ENCODE measurements at regions not wholly inside any gene's neighbourhood (a gene's known extent, or its start where the extent isn't known, plus 50 kb on each side); places are given as distances from the start of the nearest gene placed in this dataset.

DNA sequence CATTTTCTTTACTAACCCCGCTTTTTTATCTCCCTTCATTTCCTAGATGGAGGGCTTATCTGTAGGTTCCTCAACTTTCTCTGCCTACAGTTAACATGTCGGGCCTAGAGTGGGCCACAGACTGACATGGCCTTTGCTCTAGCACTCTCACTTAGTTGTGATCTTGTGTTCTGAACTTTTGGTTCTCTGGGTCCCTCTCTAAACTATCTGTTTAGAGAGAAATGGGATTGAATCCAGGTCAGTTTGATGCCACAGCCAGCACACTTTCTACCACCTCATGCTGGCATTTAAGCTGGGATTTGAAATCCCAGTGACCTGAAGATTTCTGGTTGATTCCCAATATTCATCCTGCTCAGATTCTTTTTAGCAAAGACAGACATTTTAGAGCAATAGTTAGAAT is 388.5 kb upstream of the PAPPA start:
- Histone ChIP-seq H3K27me3 (no peaks in the 10 kb centered on the region), H3K9me3 (peaks cover 0 to 4% (median 0%) of the 10 kb centered on the region in 4 donors), H3K27ac (peak overlapping the region in 2 of 4 donors; percentile 7 to 54), H3K36me3 (no peaks in the 10 kb centered on the region), H3K4me3 (no peak overlapping the region), H3K4me1 (peaks cover 0 to 12% (median 3%) of the 10 kb centered on the region in 4 donors)
- TF ChIP-seq, protein P1, sequence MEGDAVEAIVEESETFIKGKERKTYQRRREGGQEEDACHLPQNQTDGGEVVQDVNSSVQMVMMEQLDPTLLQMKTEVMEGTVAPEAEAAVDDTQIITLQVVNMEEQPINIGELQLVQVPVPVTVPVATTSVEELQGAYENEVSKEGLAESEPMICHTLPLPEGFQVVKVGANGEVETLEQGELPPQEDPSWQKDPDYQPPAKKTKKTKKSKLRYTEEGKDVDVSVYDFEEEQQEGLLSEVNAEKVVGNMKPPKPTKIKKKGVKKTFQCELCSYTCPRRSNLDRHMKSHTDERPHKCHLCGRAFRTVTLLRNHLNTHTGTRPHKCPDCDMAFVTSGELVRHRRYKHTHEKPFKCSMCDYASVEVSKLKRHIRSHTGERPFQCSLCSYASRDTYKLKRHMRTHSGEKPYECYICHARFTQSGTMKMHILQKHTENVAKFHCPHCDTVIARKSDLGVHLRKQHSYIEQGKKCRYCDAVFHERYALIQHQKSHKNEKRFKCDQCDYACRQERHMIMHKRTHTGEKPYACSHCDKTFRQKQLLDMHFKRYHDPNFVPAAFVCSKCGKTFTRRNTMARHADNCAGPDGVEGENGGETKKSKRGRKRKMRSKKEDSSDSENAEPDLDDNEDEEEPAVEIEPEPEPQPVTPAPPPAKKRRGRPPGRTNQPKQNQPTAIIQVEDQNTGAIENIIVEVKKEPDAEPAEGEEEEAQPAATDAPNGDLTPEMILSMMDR (IDR thresholded peaks at IDR 0.05) = no peak
- no peak for TF ChIP-seq POLR2A (IDR thresholded peaks at IDR 0.05)
- no peak for TF ChIP-seq EP300 (IDR thresholded peaks at IDR 0.05)
- WGBS, 2 donors = 40 to 52% methylated on average over 2 of the region's 2 CpGs
- DNase-seq (ENCODE audit: low spot score in 2 of 2) = no peak

- 59 to 69% methylated on average over 5 of the region's 5 CpGs for WGBS, 2 donors
- Histone ChIP-seq H3K27me3 (no peaks in the 10 kb centered on the region), H3K4me3 (no peak overlapping the region), H3K27ac (no peak overlapping the region), H3K4me1 (peaks cover 0 to 12% (median 3%) of the 10 kb centered on the region in 4 donors), H3K9me3 (peaks cover 0 to 6% (median 0%) of the 10 kb centered on the region in 4 donors), H3K36me3 (no peaks in the 10 kb centered on the region)
- no peak for TF ChIP-seq EP300 (IDR thresholded peaks at IDR 0.05)
- no peak for DNase-seq (ENCODE audit: low spot score in 2 of 2)
Measured at GRCh38 chr9:115766370-115766955, 387.1 kb upstream of the PAPPA start.

DNA sequence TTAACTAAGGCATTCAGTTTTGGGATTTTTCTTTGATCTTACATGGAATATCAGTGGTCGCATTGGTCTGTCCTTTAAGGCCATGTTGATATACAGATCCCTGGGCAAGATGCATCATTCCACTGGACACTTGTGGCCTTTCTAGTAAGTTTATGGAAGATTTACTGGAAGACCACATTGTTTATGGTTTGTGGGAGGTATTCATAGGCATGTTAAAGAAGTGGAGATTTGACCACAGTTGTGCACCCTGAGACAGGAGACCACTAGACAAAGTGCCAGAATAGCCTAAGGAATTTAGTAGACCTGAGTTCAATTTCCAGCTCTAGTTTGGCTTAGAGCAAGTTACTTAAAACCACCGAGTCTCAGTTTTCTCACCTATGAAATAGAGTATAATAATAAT is 383.1 kb upstream of the PAPPA start:
- peaks cover 0 to 6% (median 0%) of the 10 kb centered on the region in 4 donors for H3K9me3 ChIP-seq
- WGBS, 2 donors = 94 to 97% methylated on average over 2 of the region's 2 CpGs
- TF ChIP-seq, protein P1 (IDR thresholded peaks at IDR 0.05) = no peak
- no peak for TF ChIP-seq EP300 (IDR thresholded peaks at IDR 0.05)
- no peak for TF ChIP-seq POLR2A (IDR thresholded peaks at IDR 0.05)
- H3K4me1 ChIP-seq = no peaks in the 10 kb centered on the region
- H3K36me3 ChIP-seq = no peaks in the 10 kb centered on the region
- no peak overlapping the region for H3K4me3 ChIP-seq
- DNase-seq (ENCODE audit: low spot score in 2 of 2) = no peak
- no peak overlapping the region for H3K27ac ChIP-seq
- no peaks in the 10 kb centered on the region for H3K27me3 ChIP-seq

- Histone ChIP-seq H3K4me1 (no peaks in the 10 kb centered on the region), H3K4me3 (no peak overlapping the region), H3K27me3 (no peaks in the 10 kb centered on the region), H3K9me3 (no peaks in the 10 kb centered on the region), H3K27ac (no peak overlapping the region), H3K36me3 (no peaks in the 10 kb centered on the region)
- no peak for TF ChIP-seq EP300 (IDR thresholded peaks at IDR 0.05)
- no peak for TF ChIP-seq POLR2A (IDR thresholded peaks at IDR 0.05)
- TF ChIP-seq, protein P1 (IDR thresholded peaks at IDR 0.05) = no peak
- DNase-seq (ENCODE audit: low spot score in 2 of 2) = no peak
- 22 to 29% methylated on average over 2 of the region's 2 CpGs for WGBS, 2 donors
Measured at GRCh38 chr9:115775659-115776058, 377.9 kb upstream of the PAPPA start.

DNA sequence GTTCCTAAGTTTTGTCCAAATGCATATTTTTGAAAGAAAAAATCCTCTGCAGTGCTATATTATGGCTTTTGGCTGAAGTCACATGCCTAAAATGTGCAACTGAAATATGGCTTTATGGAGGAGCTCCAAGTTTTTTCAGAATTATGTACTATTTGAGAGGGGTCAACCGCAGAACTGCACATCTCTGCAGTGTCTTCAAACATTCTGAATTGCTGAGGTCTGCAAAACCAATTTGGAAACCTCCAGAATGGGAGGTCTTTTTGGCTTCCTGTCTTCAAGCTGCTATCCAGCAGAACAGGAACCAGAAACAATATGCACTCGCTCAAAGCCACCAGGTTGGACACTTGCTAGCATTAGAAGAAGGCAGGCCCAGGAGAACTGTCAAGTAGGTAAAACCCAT is 376.0 kb upstream of the PAPPA start:
- 59 to 61% methylated on average over 2 of the region's 2 CpGs for WGBS, 2 donors
- DNase-seq (ENCODE audit: low spot score in 2 of 2) = no peak
- Histone ChIP-seq H3K36me3 (no peaks in the 10 kb centered on the region), H3K9me3 (no peaks in the 10 kb centered on the region), H3K4me1 (no peaks in the 10 kb centered on the region), H3K4me3 (no peak overlapping the region), H3K27ac (no peak overlapping the region), H3K27me3 (no peaks in the 10 kb centered on the region)
- no peak for TF ChIP-seq EP300 (IDR thresholded peaks at IDR 0.05)
- TF ChIP-seq, protein P1 (IDR thresholded peaks at IDR 0.05) = no peak
- no peak for TF ChIP-seq POLR2A (IDR thresholded peaks at IDR 0.05)

Measured in tibial nerve (tissue), 4 donors.